HepG2 (cell line): ENCODE measurements at regions not wholly inside any gene's neighbourhood (a gene's known extent, or its start where the extent isn't known, plus 50 kb on each side); places are given as distances from the start of the nearest gene placed in this dataset.

Source experiments
- CEBPZ ChIP-seq: IDR thresholded peaks from 2 replicates; pipeline ENCODE4 v1.6.1; 2012; ENCODE audit warnings: low read length, improper control_type of control experiment
- ETV5 ChIP-seq: IDR thresholded peaks from 2 replicates; pipeline ENCODE4 v1.6.1; 2018; ENCODE audit warnings: missing biosample characterization, missing genetic modification reagents, inconsistent platforms, borderline replicate concordance
- FOXA3 ChIP-seq: IDR thresholded peaks from 2 replicates; pipeline ENCODE4 v1.6.1; 2016; ENCODE audit warnings: missing genetic modification reagents, missing compliant biosample characterization
- FOXO4 ChIP-seq: sonication (generic); formaldehyde crosslinking; conservative IDR thresholded peaks from 2 replicates; pipeline ENCODE4 v1.8.1; 2023; ENCODE audit warnings: missing genetic modification reagents
- GABPA ChIP-seq, 2 experiments: IDR thresholded peaks; 2 replicates each; pipeline ENCODE4 v1.6.1; 2011 to 2016; ENCODE audit warnings: low read depth in 2 of 2, low read length in 1 of 2, missing biosample characterization in 1 of 2, missing genetic modification characterization in 1 of 2
- GMEB2 ChIP-seq: IDR thresholded peaks from 2 replicates; pipeline ENCODE4 v1.6.1; 2016; ENCODE audit warnings: missing biosample characterization, missing genetic modification reagents, low read depth
- HINFP ChIP-seq: sonication (generic); formaldehyde crosslinking; IDR thresholded peaks from 2 replicates; pipeline ENCODE4 v1.4.0; 2020; ENCODE audit warnings: low read depth, mild to moderate bottlenecking, missing genetic modification reagents
- IRF1 ChIP-seq: sonication (generic); formaldehyde crosslinking; IDR thresholded peaks from 2 replicates; pipeline ENCODE4 v1.4.0; 2020; ENCODE audit warnings: low read depth, mild to moderate bottlenecking, missing genetic modification reagents
- NFAT5 ChIP-seq: sonication (generic); formaldehyde crosslinking; IDR thresholded peaks from 2 replicates; pipeline ENCODE4 v1.4.0; 2020; ENCODE audit warnings: missing genetic modification reagents
- SPEN ChIP-seq: sonication (generic); formaldehyde crosslinking; IDR thresholded peaks from 2 replicates; pipeline ENCODE4 v1.5.1; 2020; ENCODE audit warnings: low read depth, mild to moderate bottlenecking, missing genetic modification reagents
- ZBTB25 ChIP-seq: IDR thresholded peaks from 2 replicates; pipeline ENCODE4 v1.6.1; 2018; ENCODE audit warnings: missing genetic modification reagents
- ZNF17 ChIP-seq: sonication (generic); formaldehyde crosslinking; IDR thresholded peaks from 2 replicates; pipeline ENCODE4 v1.5.0; 2020; ENCODE audit warnings: mild to moderate bottlenecking, missing genetic modification reagents
- ZNF629 ChIP-seq: sonication (generic); formaldehyde crosslinking; conservative IDR thresholded peaks from 2 replicates; pipeline ENCODE4 v1.5.0; 2020; ENCODE audit warnings: missing genetic modification reagents

GRCh38 chr6:140912686-140913085 is 1220.0 kb upstream of the GJE1 start (continued):
- TF ChIP-seq NFAT5 (CRISPR knock-in tag) (no peak), GABPA (IDR thresholded peaks at IDR 0.05; ENCODE audit: low read depth, low read length) (no peak), GABPA (CRISPR knock-in tag; IDR thresholded peaks at IDR 0.05; ENCODE audit: low read depth) (no peak), IRF1 (CRISPR knock-in tag) (no peak), SPEN (CRISPR knock-in tag) (no peak), CEBPZ (no peak), FOXO4 (CRISPR knock-in tag) (no peak), HINFP (CRISPR knock-in tag) (no peak), FOXA3 (CRISPR knock-in tag) (peak; percentile 53; the same call in 1 of the 2 replicates), ZNF17 (CRISPR knock-in tag) (no peak), ZBTB25 (CRISPR knock-in tag) (no peak), ETV5 (no peak), ZNF629 (no peak), GMEB2 (CRISPR knock-in tag) (no peak)
